Uterus (tissue), 2 donors: ENCODE measurements at regions not wholly inside any gene's neighbourhood (a gene's known extent, or its start where the extent isn't known, plus 50 kb on each side); places are given as distances from the start of the nearest gene placed in this dataset.

Experiments
- CTCF ChIP-seq, 4 experiments: fragments of 200-600 bp in 2 of 4; fragments of 450-650 bp in 2 of 4; sonication (generic) in 2 of 4; IDR thresholded peaks; one replicate each; pipeline ENCODE4 v1.5.1; 2016 to 2019; ENCODE audit warnings: antibody characterized with exemption in 4 of 4, mild to moderate bottlenecking in 2 of 4, moderate library complexity in 1 of 4
- POLR2A ChIP-seq, 2 donors: fragments of 450-650 bp; IDR thresholded peaks; one replicate each; pipeline ENCODE4 v1.6.1; 2016; ENCODE audit warnings: antibody characterized with exemption in 2 of 2, mild to moderate bottlenecking in 1 of 2, moderate library complexity in 1 of 2

- TF ChIP-seq CTCF (IDR thresholded peaks at IDR 0.05), result no peak
- no peak for TF ChIP-seq POLR2A (IDR thresholded peaks at IDR 0.05)
Observed at GRCh38 chr5:155113888-155114287, 100.3 kb downstream of the KIF4B start.
